GM19328 (cell line): ENCODE measurements at regions not wholly inside any gene's neighbourhood (a gene's known extent, or its start where the extent isn't known, plus 50 kb on each side); places are given as distances from the start of the nearest gene placed in this dataset.

Source experiments
- ATAC-seq: cut with Tn5 transposase; IDR thresholded peaks from one replicate; pipeline ENCODE4 v1.9.1; 2021; ENCODE audit warnings: mild to moderate bottlenecking, moderate library complexity; ENCODE audit not compliant: unreplicated experiment

- ATAC-seq: peak; percentile 86
Observed at GRCh38 chr4:56757821-56758411, 63.6 kb downstream of the SPINK2 start.

- ATAC-seq: peak; percentile 41
Observed at GRCh38 chr4:56757261-56757746, 64.2 kb downstream of the SPINK2 start.

- no peak for ATAC-seq
Observed at GRCh38 chr4:56755901-56756300, 65.6 kb downstream of the SPINK2 start.

- no peak for ATAC-seq
Observed at GRCh38 chr4:56752985-56753384, 68.5 kb downstream of the SPINK2 start.

GRCh38 chr4:56750231-56750630 lies 69.1 kb upstream of the HOPX start:
- ATAC-seq: no peak

- ATAC-seq: no peak
Observed at GRCh38 chr4:56748271-56748670, 67.2 kb upstream of the HOPX start.

- no peak for ATAC-seq
Observed at GRCh38 chr4:56746639-56747038, 65.5 kb upstream of the HOPX start.

GRCh38 chr4:56745042-56745441 lies 63.9 kb upstream of the HOPX start:
- ATAC-seq: no peak

- ATAC-seq: no peak
Observed at GRCh38 chr4:56744030-56744429, 62.9 kb upstream of the HOPX start.

- ATAC-seq: no peak
Observed at GRCh38 chr4:56743550-56743949, 62.5 kb upstream of the HOPX start.

GRCh38 chr4:56742080-56742871 lies 61.2 kb upstream of the HOPX start:
- no peak for ATAC-seq

- ATAC-seq: no peak
Observed at GRCh38 chr4:56741595-56741994, 60.5 kb upstream of the HOPX start.

GRCh38 chr4:56739066-56739777 lies 58.1 kb upstream of the HOPX start:
- no peak for ATAC-seq

GRCh38 chr4:56737666-56738065 lies 56.6 kb upstream of the HOPX start:
- ATAC-seq: no peak

- ATAC-seq: no peak
Observed at GRCh38 chr4:56733352-56733751, 52.3 kb upstream of the HOPX start.

GRCh38 chr4:56732301-56732700 lies 51.2 kb upstream of the HOPX start:
- ATAC-seq: no peak

GRCh38 chr4:56731857-56732256 lies 50.8 kb upstream of the HOPX start:
- ATAC-seq: no peak
